HEK293 (cell line): ENCODE measurements at regions not wholly inside any gene's neighbourhood (a gene's known extent, or its start where the extent isn't known, plus 50 kb on each side); places are given as distances from the start of the nearest gene placed in this dataset.

ENCODE experiments used
- CTCF ChIP-seq: fragments of 450-650 bp; formaldehyde crosslinking; IDR thresholded peaks from 2 replicates; pipeline ENCODE4 v1.5.1; 2016; ENCODE audit warnings: missing biosample characterization, missing genetic modification characterization
- OSR2 ChIP-seq: fragments of 450-650 bp; formaldehyde crosslinking; IDR thresholded peaks from 2 replicates; pipeline ENCODE4 v1.5.1; 2016; ENCODE audit warnings: missing biosample characterization, missing genetic modification characterization
- SP7 ChIP-seq: fragments of 450-650 bp; formaldehyde crosslinking; IDR thresholded peaks from 2 replicates; pipeline ENCODE4 v1.5.1; 2016; ENCODE audit warnings: missing biosample characterization, missing genetic modification characterization
- YY1 ChIP-seq: fragments of 450-650 bp; formaldehyde crosslinking; IDR thresholded peaks from 2 replicates; pipeline ENCODE4 v1.5.1; 2018; ENCODE audit warnings: missing biosample characterization, missing genetic modification characterization
- ZBTB11 ChIP-seq: fragments of 450-650 bp; formaldehyde crosslinking; conservative IDR thresholded peaks from 2 replicates; pipeline ENCODE4 v1.5.1; 2016; ENCODE audit warnings: low read depth, missing biosample characterization, missing genetic modification characterization
- ZFP37 ChIP-seq: fragments of 450-650 bp; formaldehyde crosslinking; IDR thresholded peaks from 2 replicates; pipeline ENCODE4 v1.5.1; 2016; ENCODE audit warnings: missing biosample characterization, missing genetic modification characterization
- ZNF274 ChIP-seq, 2 experiments: fragments of 200-500 bp in 1 of 2; fragments of 450-650 bp in 1 of 2; sonication (Bioruptor generic) in 1 of 2; formaldehyde crosslinking in 1 of 2; IDR thresholded peaks; 2 replicates each; pipeline versions ENCODE4 v1.5.1 to v1.6.1; 2014 to 2016; ENCODE audit warnings: borderline replicate concordance in 1 of 2, inconsistent platforms in 1 of 2, low read length in 1 of 2, missing biosample characterization in 1 of 2, missing genetic modification characterization in 1 of 2
- ZNF596 ChIP-seq: fragments of 450-650 bp; IDR thresholded peaks from 2 replicates; pipeline ENCODE4 v1.5.0; 2018; ENCODE audit warnings: missing biosample characterization, mild to moderate bottlenecking, missing genetic modification characterization, moderate library complexity

DNA sequence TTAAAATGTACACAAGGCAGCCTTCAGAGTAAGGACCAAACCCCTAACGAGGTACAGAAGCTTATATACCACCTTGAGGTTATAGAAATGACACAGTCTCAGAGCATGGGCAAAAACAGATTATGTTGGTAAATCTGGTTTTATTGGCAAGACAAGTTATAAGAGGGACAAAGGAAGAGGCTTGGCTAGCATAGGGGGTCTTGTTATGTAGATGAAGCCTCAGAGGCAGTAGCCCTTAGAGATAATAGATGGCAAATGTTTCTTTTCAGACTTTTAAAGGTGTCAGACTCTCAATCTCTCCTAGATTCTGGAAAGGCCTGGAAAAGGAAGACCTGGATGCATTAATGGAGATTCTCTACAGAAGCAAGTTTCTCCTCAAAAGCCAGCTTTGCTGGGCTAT, 123.3 kb upstream of the ATXN1 start:
- TF ChIP-seq CTCF (no peak), YY1 (tag by site-specific recombination) (no peak), ZNF596 (tag by site-specific recombination) (no peak), ZNF274 (IDR thresholded peaks at IDR 0.05; ENCODE audit: low read length) (no peak), ZNF274 (tag by site-specific recombination; IDR thresholded peaks at IDR 0.05; ENCODE audit: borderline replicate concordance) (no peak), ZBTB11 (tag by site-specific recombination) (no peak), SP7 (tag by site-specific recombination) (no peak), OSR2 (tag by site-specific recombination) (no peak), ZFP37 (tag by site-specific recombination) (no peak)
